HCT116 (cell line): ENCODE measurements at regions not wholly inside any gene's neighbourhood (a gene's known extent, or its start where the extent isn't known, plus 50 kb on each side); places are given as distances from the start of the nearest gene placed in this dataset.

Source experiments
- ATAC-seq: fragments of 200-7000 bp; cut with Tn5 transposase; 2 replicates; pipeline ENCODE4 v1.9.1; 2020; ENCODE audit warnings: mild to moderate bottlenecking, moderate library complexity
- BruUV-seq: library from RNA; stranded (reverse); fragments of 400-500 nt; replicated peaks from 2 replicates; lab custom pipeline; 2021; lab: Mats Ljungman, UMichigan
- CTCF ChIA-PET: fragments of 300-600 bp; sonication (Branson Sonifier 250); formaldehyde crosslinking; loops from one replicate; lab custom pipeline; 2021; ENCODE audit warnings: antibody characterized with exemption; lab: Charles Lee
- POLR2A ChIA-PET: fragments of 300-600, 350-600 bp; sonication (Branson Sonifier 250); formaldehyde crosslinking; loops from one replicate; lab custom pipeline; 2021; ENCODE audit warnings: antibody characterized with exemption; lab: Charles Lee
- RAD21 ChIA-PET, 2 experiments: fragments of 300-600 bp; sonication (Branson Sonifier 250); formaldehyde crosslinking; loops; one replicate each; lab custom pipeline; 2023; ENCODE audit warnings: low total read pairs in 2 of 2; ENCODE audit not compliant: uncharacterized antibody in 2 of 2, unreplicated experiment in 2 of 2, low non-redundant PET in 1 of 2; lab: Charles Lee
- DNase-seq: peaks from one replicate; pipeline ENCODE4 v3.0.0-alpha.2; 2010; ENCODE audit warnings: low read depth, low spot score
- H2AFZ ChIP-seq: fragments of 200-600 bp; shearing (Covaris generic), sonication (generic); 2 replicates; pipeline ENCODE4 v1.6.1; 2017; ENCODE audit warnings: low read depth, mixed run types, mixed read lengths, antibody characterized with exemption, low read length; ENCODE audit not compliant: poor library complexity, severe bottlenecking
- H3K27ac ChIP-seq: 2 replicates; pipeline ENCODE4 v1.5.1; 2012; ENCODE audit warnings: low read depth, low read length
- H3K27me3 ChIP-seq: fragments of 200-600 bp; sonication (generic); 2 replicates; pipeline ENCODE4 v1.6.1; 2016; ENCODE audit warnings: mixed run types, low read length, mixed read lengths; ENCODE audit not compliant: insufficient read depth
- H3K36me3 ChIP-seq, 2 experiments: fragments of 200-500 bp in 1 of 2; fragments of 200-600 bp in 1 of 2; sonication (Bioruptor generic) in 1 of 2; sonication (generic) in 1 of 2; 2 replicates each; pipeline versions ENCODE4 v1.5.1 to v1.6.1; 2014 to 2016; ENCODE audit warnings: low read length in 2 of 2, inconsistent platforms in 1 of 2, mixed read lengths in 1 of 2, mixed run types in 1 of 2; ENCODE audit not compliant: insufficient read depth in 2 of 2, control insufficient read depth in 1 of 2
- H3K4me1 ChIP-seq, 2 experiments: fragments of 200-600 bp in 1 of 2; sonication (generic) in 1 of 2; 2 replicates each; pipeline versions ENCODE4 v1.5.1 to v1.6.1; 2012 to 2017; ENCODE audit warnings: low read length in 2 of 2, inconsistent platforms in 1 of 2, mild to moderate bottlenecking in 1 of 2, mixed read lengths in 1 of 2, mixed run types in 1 of 2, moderate library complexity in 1 of 2; ENCODE audit not compliant: insufficient read depth in 2 of 2, control insufficient read depth in 1 of 2
- H3K4me2 ChIP-seq: fragments of 200-600 bp; sonication (generic); 2 replicates; pipeline ENCODE4 v1.6.1; 2017; ENCODE audit warnings: mixed run types, low read length, mixed read lengths
- H3K4me3 ChIP-seq, 2 experiments: fragments of 200-600 bp in 1 of 2; sonication (generic) in 1 of 2; replicated peaks in 1 of 2; 2 replicates each; pipeline ENCODE4 v1.5.1; 2011 to 2016; ENCODE audit warnings: low read length in 2 of 2, control low read depth in 1 of 2, low read depth in 1 of 2, mild to moderate bottlenecking in 1 of 2, mixed read lengths in 1 of 2, mixed run types in 1 of 2
- H3K79me2 ChIP-seq: fragments of 200-600 bp; sonication (generic); 2 replicates; pipeline ENCODE4 v1.6.1; 2017; ENCODE audit warnings: mild to moderate bottlenecking, mixed run types, low read length, moderate library complexity, mixed read lengths; ENCODE audit not compliant: insufficient read depth
- H3K9ac ChIP-seq: fragments of 200-600 bp; sonication (generic); 2 replicates; pipeline ENCODE4 v1.6.1; 2016; ENCODE audit warnings: low read length, mixed read lengths
- H3K9me2 ChIP-seq: fragments of 200-600 bp; sonication (generic), shearing (Covaris generic); 2 replicates; pipeline ENCODE4 v1.6.1; 2017; ENCODE audit warnings: mixed run types, mild to moderate bottlenecking, moderate library complexity; ENCODE audit not compliant: insufficient read depth
- H3K9me3 ChIP-seq, 2 experiments: fragments of 200-500 bp in 1 of 2; fragments of 200-600 bp in 1 of 2; sonication (Bioruptor generic) in 1 of 2; sonication (generic) in 1 of 2; 2 replicates each; pipeline ENCODE4 v1.6.1; 2014 to 2017; ENCODE audit warnings: low read length in 2 of 2, mixed read lengths in 2 of 2, inconsistent platforms in 1 of 2, low read depth in 1 of 2, mild to moderate bottlenecking in 1 of 2, mixed run types in 1 of 2, moderate library complexity in 1 of 2; ENCODE audit not compliant: control insufficient read depth in 1 of 2, insufficient read depth in 1 of 2
- H4K20me1 ChIP-seq: fragments of 200-600 bp; sonication (generic), shearing (Covaris generic); 2 replicates; pipeline ENCODE4 v1.6.1; 2017; ENCODE audit warnings: mixed run types, mild to moderate bottlenecking, moderate library complexity; ENCODE audit not compliant: insufficient read depth
- CBX3 ChIP-seq: IDR thresholded peaks from 2 replicates; pipeline ENCODE4 v1.6.1; 2012; ENCODE audit warnings: low read depth
- EZH2phosphoT487 ChIP-seq: fragments of 200-600 bp; IDR thresholded peaks from 2 replicates; pipeline ENCODE4 v1.6.1; 2018; ENCODE audit warnings: antibody characterized with exemption, borderline replicate concordance
- FOSL1 ChIP-seq: IDR thresholded peaks from 2 replicates; pipeline ENCODE4 v1.6.1; 2012; ENCODE audit warnings: low read depth
- SIN3A ChIP-seq: IDR thresholded peaks from 2 replicates; pipeline ENCODE4 v1.6.1; 2012; ENCODE audit warnings: low read depth
- SP1 ChIP-seq: IDR thresholded peaks from 2 replicates; pipeline ENCODE4 v1.6.1; 2012; ENCODE audit warnings: low read depth
- YY1 ChIP-seq: IDR thresholded peaks from 2 replicates; pipeline ENCODE4 v1.6.1; 2011; ENCODE audit warnings: low read length, low read depth, moderate library complexity, mild to moderate bottlenecking; ENCODE audit not compliant: insufficient replicate concordance; ENCODE audit errors: extremely low read depth
- ZFX ChIP-seq: fragments of 450-650 bp; IDR thresholded peaks from 2 replicates; pipeline ENCODE4 v1.6.1; 2017
- intact Hi-C: fragments of 100-400 bp; cut with micrococcal nuclease; formaldehyde crosslinking; loops from 2 replicates; pipeline ENCODE4 v1.10.0; 2022
- TF ChIP-seq, protein P1 (sequence below): IDR thresholded peaks from 2 replicates; pipeline ENCODE4 v1.6.1; 2012; ENCODE audit warnings: low read depth
- TF ChIP-seq, protein P2 (sequence below), 3 experiments: fragments of 200-600 bp in 1 of 3; sonication (generic) in 1 of 3; IDR thresholded peaks in 2 of 3; conservative IDR thresholded peaks in 1 of 3; 2 replicates each; pipeline ENCODE4 v1.5.1; 2012 to 2017; ENCODE audit warnings: low read depth in 2 of 3, low read length in 2 of 3, antibody characterized with exemption in 1 of 3, borderline replicate concordance in 1 of 3, control low read depth in 1 of 3, mild to moderate bottlenecking in 1 of 3, mixed read lengths in 1 of 3, mixed run types in 1 of 3, moderate library complexity in 1 of 3; ENCODE audit not compliant: insufficient read depth in 1 of 3
- TF ChIP-seq, protein P3 (sequence below): IDR thresholded peaks from 2 replicates; pipeline ENCODE4 v1.6.1; 2011; ENCODE audit warnings: mild to moderate bottlenecking, low read length, moderate library complexity; ENCODE audit not compliant: insufficient replicate concordance; ENCODE audit errors: extremely low read depth

DNA sequence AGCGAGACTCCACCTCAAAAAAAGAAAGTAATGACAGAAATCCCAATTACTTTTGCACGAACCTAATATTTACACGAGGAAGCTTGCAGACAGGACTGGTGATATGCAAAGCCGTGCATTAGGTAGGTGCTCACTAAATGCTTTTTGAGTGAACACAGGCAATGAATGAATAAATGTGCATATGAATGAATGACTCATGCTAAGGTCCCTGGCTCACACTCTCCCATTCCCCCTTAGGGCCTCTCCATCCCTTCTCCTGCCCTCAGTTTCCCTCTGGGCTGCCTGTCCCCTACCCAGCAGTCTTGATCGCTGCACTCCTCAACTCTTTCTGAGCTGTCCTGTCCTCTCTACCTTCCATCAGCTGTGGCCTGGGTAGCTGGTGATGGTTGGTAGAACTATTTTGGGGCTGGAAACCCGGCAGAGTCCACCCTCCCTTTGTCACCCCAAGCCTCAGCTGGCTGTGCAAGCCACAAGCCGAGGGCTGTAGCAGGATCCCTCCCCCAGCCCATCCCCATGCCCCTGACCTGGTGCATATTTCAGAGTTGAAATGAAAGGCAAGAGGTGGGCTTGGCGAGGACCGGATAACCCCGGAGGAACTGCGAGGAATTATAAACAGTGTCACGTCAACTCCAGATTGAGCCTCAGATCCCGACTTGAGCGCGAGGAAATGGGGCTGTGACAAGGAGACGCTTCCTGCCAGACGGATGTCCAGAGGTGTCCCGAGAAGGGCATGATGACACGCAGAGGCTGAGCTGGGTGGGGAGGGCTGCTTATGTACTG lies 191.7 kb upstream of the GSC start (continued):
- TF ChIP-seq, protein P1, sequence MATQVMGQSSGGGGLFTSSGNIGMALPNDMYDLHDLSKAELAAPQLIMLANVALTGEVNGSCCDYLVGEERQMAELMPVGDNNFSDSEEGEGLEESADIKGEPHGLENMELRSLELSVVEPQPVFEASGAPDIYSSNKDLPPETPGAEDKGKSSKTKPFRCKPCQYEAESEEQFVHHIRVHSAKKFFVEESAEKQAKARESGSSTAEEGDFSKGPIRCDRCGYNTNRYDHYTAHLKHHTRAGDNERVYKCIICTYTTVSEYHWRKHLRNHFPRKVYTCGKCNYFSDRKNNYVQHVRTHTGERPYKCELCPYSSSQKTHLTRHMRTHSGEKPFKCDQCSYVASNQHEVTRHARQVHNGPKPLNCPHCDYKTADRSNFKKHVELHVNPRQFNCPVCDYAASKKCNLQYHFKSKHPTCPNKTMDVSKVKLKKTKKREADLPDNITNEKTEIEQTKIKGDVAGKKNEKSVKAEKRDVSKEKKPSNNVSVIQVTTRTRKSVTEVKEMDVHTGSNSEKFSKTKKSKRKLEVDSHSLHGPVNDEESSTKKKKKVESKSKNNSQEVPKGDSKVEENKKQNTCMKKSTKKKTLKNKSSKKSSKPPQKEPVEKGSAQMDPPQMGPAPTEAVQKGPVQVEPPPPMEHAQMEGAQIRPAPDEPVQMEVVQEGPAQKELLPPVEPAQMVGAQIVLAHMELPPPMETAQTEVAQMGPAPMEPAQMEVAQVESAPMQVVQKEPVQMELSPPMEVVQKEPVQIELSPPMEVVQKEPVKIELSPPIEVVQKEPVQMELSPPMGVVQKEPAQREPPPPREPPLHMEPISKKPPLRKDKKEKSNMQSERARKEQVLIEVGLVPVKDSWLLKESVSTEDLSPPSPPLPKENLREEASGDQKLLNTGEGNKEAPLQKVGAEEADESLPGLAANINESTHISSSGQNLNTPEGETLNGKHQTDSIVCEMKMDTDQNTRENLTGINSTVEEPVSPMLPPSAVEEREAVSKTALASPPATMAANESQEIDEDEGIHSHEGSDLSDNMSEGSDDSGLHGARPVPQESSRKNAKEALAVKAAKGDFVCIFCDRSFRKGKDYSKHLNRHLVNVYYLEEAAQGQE, result no peak
- TF ChIP-seq SIN3A (no peak), CBX3 (no peak), FOSL1 (no peak), EZH2phosphoT487 (no peak), SP1 (no peak)

DNA sequence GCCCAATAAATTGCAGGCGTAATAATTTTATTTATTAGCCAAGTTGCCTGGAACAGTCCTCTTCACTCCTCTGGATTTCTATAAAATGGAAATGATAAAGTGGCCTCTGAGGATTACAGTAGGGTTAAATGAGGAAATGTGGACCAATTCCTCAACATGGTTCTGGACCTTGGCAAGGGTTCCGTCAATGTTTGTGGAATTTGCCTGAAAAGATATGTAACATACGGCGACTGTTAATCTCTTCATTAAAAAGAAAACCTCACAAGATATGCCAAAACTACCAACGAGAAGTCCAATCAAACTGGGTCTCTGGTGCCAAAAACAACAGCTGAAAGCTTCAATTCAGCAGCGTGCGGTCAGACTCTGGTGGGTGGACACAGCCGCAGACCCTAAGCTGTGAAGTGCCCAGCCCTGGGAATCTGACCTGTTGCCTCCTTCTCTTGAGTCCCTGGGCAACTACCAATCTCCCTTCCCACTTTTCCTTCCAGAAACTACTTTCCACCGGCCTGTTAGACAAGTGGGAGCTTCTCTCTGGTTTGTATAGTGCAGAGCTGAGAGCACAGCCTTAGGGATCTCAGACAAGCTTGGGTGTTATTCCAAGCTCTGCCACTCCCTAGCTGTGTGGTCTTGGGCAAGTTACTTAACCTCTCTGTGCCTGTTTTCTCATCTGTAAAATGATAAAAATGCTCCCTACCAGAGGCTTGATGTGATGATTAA lies 190.5 kb upstream of the GSC start:
- ChIA-PET POLR2A (no interaction called here), CTCF (no interaction called here), RAD21 (no interaction called here)
- TF ChIP-seq YY1, result no peak
- no peak for TF ChIP-seq ZFX
- TF ChIP-seq, protein P2, sequence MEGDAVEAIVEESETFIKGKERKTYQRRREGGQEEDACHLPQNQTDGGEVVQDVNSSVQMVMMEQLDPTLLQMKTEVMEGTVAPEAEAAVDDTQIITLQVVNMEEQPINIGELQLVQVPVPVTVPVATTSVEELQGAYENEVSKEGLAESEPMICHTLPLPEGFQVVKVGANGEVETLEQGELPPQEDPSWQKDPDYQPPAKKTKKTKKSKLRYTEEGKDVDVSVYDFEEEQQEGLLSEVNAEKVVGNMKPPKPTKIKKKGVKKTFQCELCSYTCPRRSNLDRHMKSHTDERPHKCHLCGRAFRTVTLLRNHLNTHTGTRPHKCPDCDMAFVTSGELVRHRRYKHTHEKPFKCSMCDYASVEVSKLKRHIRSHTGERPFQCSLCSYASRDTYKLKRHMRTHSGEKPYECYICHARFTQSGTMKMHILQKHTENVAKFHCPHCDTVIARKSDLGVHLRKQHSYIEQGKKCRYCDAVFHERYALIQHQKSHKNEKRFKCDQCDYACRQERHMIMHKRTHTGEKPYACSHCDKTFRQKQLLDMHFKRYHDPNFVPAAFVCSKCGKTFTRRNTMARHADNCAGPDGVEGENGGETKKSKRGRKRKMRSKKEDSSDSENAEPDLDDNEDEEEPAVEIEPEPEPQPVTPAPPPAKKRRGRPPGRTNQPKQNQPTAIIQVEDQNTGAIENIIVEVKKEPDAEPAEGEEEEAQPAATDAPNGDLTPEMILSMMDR (IDR thresholded peaks at IDR 0.05 in 2 of 3, conservative IDR thresholded peaks at IDR 0.05 in 1 of 3; ENCODE audit: borderline replicate concordance in 1 of 3, insufficient read depth in 1 of 3, low read depth in 2 of 3, low read length in 2 of 3), result no peak
- TF ChIP-seq, protein P3, sequence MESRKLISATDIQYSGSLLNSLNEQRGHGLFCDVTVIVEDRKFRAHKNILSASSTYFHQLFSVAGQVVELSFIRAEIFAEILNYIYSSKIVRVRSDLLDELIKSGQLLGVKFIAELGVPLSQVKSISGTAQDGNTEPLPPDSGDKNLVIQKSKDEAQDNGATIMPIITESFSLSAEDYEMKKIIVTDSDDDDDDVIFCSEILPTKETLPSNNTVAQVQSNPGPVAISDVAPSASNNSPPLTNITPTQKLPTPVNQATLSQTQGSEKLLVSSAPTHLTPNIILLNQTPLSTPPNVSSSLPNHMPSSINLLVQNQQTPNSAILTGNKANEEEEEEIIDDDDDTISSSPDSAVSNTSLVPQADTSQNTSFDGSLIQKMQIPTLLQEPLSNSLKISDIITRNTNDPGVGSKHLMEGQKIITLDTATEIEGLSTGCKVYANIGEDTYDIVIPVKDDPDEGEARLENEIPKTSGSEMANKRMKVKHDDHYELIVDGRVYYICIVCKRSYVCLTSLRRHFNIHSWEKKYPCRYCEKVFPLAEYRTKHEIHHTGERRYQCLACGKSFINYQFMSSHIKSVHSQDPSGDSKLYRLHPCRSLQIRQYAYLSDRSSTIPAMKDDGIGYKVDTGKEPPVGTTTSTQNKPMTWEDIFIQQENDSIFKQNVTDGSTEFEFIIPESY, result no peak
- Histone ChIP-seq H3K9me3 (no peaks in the 10 kb centered on the region), H3K4me1 (no peaks in the 10 kb centered on the region), H4K20me1 (no peaks in the 10 kb centered on the region), H2AFZ (no peak overlapping the region), H3K9ac (no peak overlapping the region), H3K9me2 (no peaks in the 10 kb centered on the region), H3K79me2 (no peaks in the 10 kb centered on the region), H3K27ac (no peak overlapping the region), H3K4me2 (no peak overlapping the region), H3K27me3 (peaks cover 45% of the 10 kb centered on the region), H3K36me3 (no peaks in the 10 kb centered on the region), H3K4me3 (no peak overlapping the region)
- intact Hi-C loops, result no loop called here
- no peak for ATAC-seq
- no peak for DNase-seq
- no TSS peak for BruUV-seq
